ENCODE measurements at regions not wholly inside any gene's neighbourhood (a gene's known extent, or its start where the extent isn't known, plus 50 kb on each side); places are given as distances from the start of the nearest gene placed in this dataset.
"Not testable (repeated sequence)": the region's sequence is repeated elsewhere in the genome, so short reads cannot be mapped to it uniquely, and the experiment has no call there.

GRCh38 chr4:162839814-162840213 lies 326.9 kb downstream of the NAF1 start:
- no peaks in the 10 kb centered on the region for H3K36me3 ChIP-seq (ENCODE audit: control insufficient read depth, low read depth, low read length)
- no peak overlapping the region for H3K27ac ChIP-seq (ENCODE audit: low read length)
- H3K27me3 ChIP-seq (ENCODE audit: control insufficient read depth, insufficient read depth, low read length): no peaks in the 10 kb centered on the region
- no peak overlapping the region for H3K9ac ChIP-seq (ENCODE audit: low read length)
- no peaks in the 10 kb centered on the region for H3K9me3 ChIP-seq (ENCODE audit: control insufficient read depth, low read depth, low read length)
- H3K4me3 ChIP-seq (ENCODE audit: low read length): no peak overlapping the region
- no peaks in the 10 kb centered on the region for H3K4me1 ChIP-seq (ENCODE audit: control insufficient read depth, low read depth, low read length)

DNA sequence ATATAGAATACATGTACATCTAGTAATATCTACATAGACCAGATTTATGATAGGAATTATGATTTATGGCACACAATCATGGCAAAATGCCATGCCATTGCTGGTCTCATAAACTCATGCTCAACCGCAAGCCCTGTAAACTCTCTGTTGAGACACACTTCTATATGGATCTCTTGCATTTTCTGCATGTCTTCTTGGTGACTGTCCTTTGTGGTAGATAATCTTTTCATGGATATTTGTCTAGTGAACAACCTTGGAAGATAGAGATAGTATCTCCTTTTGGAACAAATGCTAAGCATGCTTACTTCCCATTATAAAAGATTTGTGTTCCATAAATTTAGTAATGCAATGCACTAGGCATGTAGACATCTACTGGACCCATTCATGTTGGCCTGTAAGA lies 328.0 kb downstream of the NAF1 start:
- Histone ChIP-seq H3K4me1 (ENCODE audit: control insufficient read depth, low read depth, low read length) (no peaks in the 10 kb centered on the region), H3K9me3 (ENCODE audit: control insufficient read depth, low read depth, low read length) (no peaks in the 10 kb centered on the region), H3K9ac (ENCODE audit: low read length) (no peak overlapping the region), H3K36me3 (ENCODE audit: control insufficient read depth, low read depth, low read length) (no peaks in the 10 kb centered on the region), H3K27ac (ENCODE audit: low read length) (no peak overlapping the region), H3K27me3 (ENCODE audit: control insufficient read depth, insufficient read depth, low read length) (no peaks in the 10 kb centered on the region), H3K4me3 (ENCODE audit: low read length) (no peak overlapping the region)

DNA sequence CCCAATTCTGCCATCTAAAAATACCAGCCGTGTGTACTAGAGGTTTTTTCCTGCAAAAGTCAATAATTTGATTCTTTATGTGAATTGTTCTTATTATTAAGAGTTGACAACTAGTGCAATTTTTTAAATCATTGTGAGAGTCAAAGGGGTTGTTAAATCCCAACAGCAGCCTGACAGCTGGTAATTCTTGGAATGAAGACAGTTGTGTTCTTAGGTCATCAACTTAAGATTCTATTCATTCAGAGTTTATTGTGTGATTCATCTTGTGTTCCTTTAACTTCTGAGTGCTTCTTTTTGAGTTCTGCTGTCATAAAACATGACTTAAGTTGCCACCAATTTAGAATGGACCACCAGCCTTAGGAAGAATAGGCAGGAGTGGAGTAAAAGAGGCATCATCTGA lies 329.0 kb downstream of the NAF1 start:
- H3K27ac ChIP-seq (ENCODE audit: low read length): no peak overlapping the region
- H3K4me1 ChIP-seq (ENCODE audit: control insufficient read depth, low read depth, low read length): no peaks in the 10 kb centered on the region
- H3K27me3 ChIP-seq (ENCODE audit: control insufficient read depth, insufficient read depth, low read length): no peaks in the 10 kb centered on the region
- H3K4me3 ChIP-seq (ENCODE audit: low read length): no peak overlapping the region
- H3K9me3 ChIP-seq (ENCODE audit: control insufficient read depth, low read depth, low read length): no peaks in the 10 kb centered on the region
- H3K36me3 ChIP-seq (ENCODE audit: control insufficient read depth, low read depth, low read length): no peaks in the 10 kb centered on the region
- H3K9ac ChIP-seq (ENCODE audit: low read length): no peak overlapping the region

GRCh38 chr4:162837241-162837640 lies 329.4 kb downstream of the NAF1 start:
- Histone ChIP-seq H3K9ac (ENCODE audit: low read length) (no peak overlapping the region), H3K36me3 (ENCODE audit: control insufficient read depth, low read depth, low read length) (no peaks in the 10 kb centered on the region), H3K27me3 (ENCODE audit: control insufficient read depth, insufficient read depth, low read length) (no peaks in the 10 kb centered on the region), H3K27ac (ENCODE audit: low read length) (no peak overlapping the region), H3K4me3 (ENCODE audit: low read length) (no peak overlapping the region), H3K4me1 (ENCODE audit: control insufficient read depth, low read depth, low read length) (no peaks in the 10 kb centered on the region), H3K9me3 (ENCODE audit: control insufficient read depth, low read depth, low read length) (no peaks in the 10 kb centered on the region)

- Histone ChIP-seq H3K4me1 (ENCODE audit: control insufficient read depth, low read depth, low read length) (no peaks in the 10 kb centered on the region), H3K36me3 (ENCODE audit: control insufficient read depth, low read depth, low read length) (no peaks in the 10 kb centered on the region), H3K4me3 (ENCODE audit: low read length) (no peak overlapping the region), H3K9ac (ENCODE audit: low read length) (no peak overlapping the region), H3K27ac (ENCODE audit: low read length) (no peak overlapping the region), H3K27me3 (ENCODE audit: control insufficient read depth, insufficient read depth, low read length) (no peaks in the 10 kb centered on the region), H3K9me3 (ENCODE audit: control insufficient read depth, low read depth, low read length) (no peaks in the 10 kb centered on the region)
Measured at GRCh38 chr4:162836773-162837172, 329.9 kb downstream of the NAF1 start.

DNA sequence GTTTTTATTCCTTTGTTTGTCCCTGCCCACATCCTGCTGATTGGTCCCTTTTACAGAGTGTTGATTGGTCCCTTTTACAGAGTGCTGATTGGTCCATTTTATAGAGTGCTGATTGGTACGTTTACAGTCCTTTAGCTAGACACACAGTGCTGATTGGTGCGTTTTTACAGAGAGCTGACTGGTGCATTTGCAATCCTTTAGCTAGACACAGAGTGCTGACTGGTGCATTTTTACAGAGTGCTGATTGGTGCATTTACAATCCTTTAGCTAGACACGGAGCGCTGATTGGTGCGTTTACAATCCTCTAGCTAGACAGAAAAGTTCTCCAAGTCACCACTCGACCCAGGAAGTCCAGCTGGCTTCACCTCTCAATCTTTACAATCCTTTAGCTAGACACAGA lies 330.4 kb downstream of the NAF1 start:
- H3K9me3 ChIP-seq (ENCODE audit: control insufficient read depth, low read depth, low read length); H3K9ac ChIP-seq (ENCODE audit: low read length): not testable (repeated sequence)

GRCh38 chr4:162830899-162831298 lies 335.8 kb downstream of the NAF1 start:
- no peak overlapping the region for H3K4me3 ChIP-seq (ENCODE audit: low read length)
- no peaks in the 10 kb centered on the region for H3K4me1 ChIP-seq (ENCODE audit: control insufficient read depth, low read depth, low read length)
- no peaks in the 10 kb centered on the region for H3K27me3 ChIP-seq (ENCODE audit: control insufficient read depth, insufficient read depth, low read length)
- H3K9ac ChIP-seq (ENCODE audit: low read length): no peak overlapping the region
- no peaks in the 10 kb centered on the region for H3K36me3 ChIP-seq (ENCODE audit: control insufficient read depth, low read depth, low read length)
- no peak overlapping the region for H3K27ac ChIP-seq (ENCODE audit: low read length)
- H3K9me3 ChIP-seq (ENCODE audit: control insufficient read depth, low read depth, low read length): no peaks in the 10 kb centered on the region

More for the DNA sequence above, 330.4 kb downstream of the NAF1 start:
- not testable (repeated sequence) for H3K36me3 ChIP-seq (ENCODE audit: control insufficient read depth, low read depth, low read length); H3K27ac ChIP-seq (ENCODE audit: low read length); H3K4me1 ChIP-seq (ENCODE audit: control insufficient read depth, low read depth, low read length); H3K4me3 ChIP-seq (ENCODE audit: low read length); H3K27me3 ChIP-seq (ENCODE audit: control insufficient read depth, insufficient read depth, low read length)

GRCh38 chr4:162817374-162817773 lies 349.3 kb downstream of the NAF1 start:
- not testable (repeated sequence) for H3K9ac ChIP-seq (ENCODE audit: low read length); H3K4me1 ChIP-seq (ENCODE audit: control insufficient read depth, low read depth, low read length); H3K27me3 ChIP-seq (ENCODE audit: control insufficient read depth, insufficient read depth, low read length); H3K36me3 ChIP-seq (ENCODE audit: control insufficient read depth, low read depth, low read length); H3K4me3 ChIP-seq (ENCODE audit: low read length); H3K27ac ChIP-seq (ENCODE audit: low read length); H3K9me3 ChIP-seq (ENCODE audit: control insufficient read depth, low read depth, low read length)

GRCh38 chr4:162804351-162804924 lies 362.3 kb downstream of the NAF1 start:
- Histone ChIP-seq H3K36me3 (ENCODE audit: control insufficient read depth, low read depth, low read length) (no peaks in the 10 kb centered on the region), H3K4me1 (ENCODE audit: control insufficient read depth, low read depth, low read length) (no peaks in the 10 kb centered on the region), H3K27me3 (ENCODE audit: control insufficient read depth, insufficient read depth, low read length) (no peaks in the 10 kb centered on the region), H3K9ac (ENCODE audit: low read length) (no peak overlapping the region), H3K4me3 (ENCODE audit: low read length) (no peak overlapping the region), H3K27ac (ENCODE audit: low read length) (no peak overlapping the region), H3K9me3 (ENCODE audit: control insufficient read depth, low read depth, low read length) (no peaks in the 10 kb centered on the region)

DNA sequence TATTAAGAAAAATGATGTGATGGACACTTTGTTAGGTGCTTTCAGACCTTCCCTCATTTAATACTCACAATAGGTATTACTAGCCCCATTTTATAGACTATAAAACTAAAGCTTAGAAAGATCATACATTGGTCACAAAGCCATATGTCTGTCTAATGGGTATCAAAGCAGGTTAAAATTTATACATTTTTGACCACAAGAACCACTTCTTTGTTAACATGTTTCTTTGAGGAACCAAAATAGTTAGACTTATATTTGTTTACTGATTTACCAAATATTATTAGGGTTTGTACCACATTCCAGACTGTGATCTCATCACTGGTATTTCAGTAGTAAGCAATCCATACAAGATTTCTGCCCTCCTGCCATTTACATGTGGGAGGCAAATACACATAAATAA lies 363.3 kb downstream of the NAF1 start:
- no peak overlapping the region for H3K4me3 ChIP-seq (ENCODE audit: low read length)
- H3K9me3 ChIP-seq (ENCODE audit: control insufficient read depth, low read depth, low read length): no peaks in the 10 kb centered on the region
- H3K9ac ChIP-seq (ENCODE audit: low read length): no peak overlapping the region
- H3K27ac ChIP-seq (ENCODE audit: low read length): no peak overlapping the region
- H3K4me1 ChIP-seq (ENCODE audit: control insufficient read depth, low read depth, low read length): no peaks in the 10 kb centered on the region
- H3K27me3 ChIP-seq (ENCODE audit: control insufficient read depth, insufficient read depth, low read length): no peaks in the 10 kb centered on the region
- H3K36me3 ChIP-seq (ENCODE audit: control insufficient read depth, low read depth, low read length): no peaks in the 10 kb centered on the region

DNA sequence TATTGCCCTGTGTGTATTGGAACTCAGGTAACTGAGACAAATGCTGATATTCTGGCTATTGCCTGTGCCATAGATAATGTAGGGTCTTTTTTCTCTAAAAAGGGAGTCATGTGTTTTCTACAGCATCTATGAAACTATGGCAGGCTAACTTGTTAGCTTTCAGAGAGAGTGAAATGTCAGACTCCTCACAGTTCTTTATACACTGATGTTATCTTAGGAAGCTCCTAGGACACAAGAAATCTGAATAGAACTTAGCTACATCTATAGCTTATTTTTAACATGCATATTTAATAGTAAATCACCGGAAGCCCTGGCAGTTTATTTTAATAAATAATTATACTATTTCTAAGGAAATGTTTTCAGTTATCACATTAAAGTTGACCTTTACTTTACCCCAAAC lies 369.6 kb downstream of the NAF1 start:
- no peak overlapping the region for H3K27ac ChIP-seq (ENCODE audit: low read length)

DNA sequence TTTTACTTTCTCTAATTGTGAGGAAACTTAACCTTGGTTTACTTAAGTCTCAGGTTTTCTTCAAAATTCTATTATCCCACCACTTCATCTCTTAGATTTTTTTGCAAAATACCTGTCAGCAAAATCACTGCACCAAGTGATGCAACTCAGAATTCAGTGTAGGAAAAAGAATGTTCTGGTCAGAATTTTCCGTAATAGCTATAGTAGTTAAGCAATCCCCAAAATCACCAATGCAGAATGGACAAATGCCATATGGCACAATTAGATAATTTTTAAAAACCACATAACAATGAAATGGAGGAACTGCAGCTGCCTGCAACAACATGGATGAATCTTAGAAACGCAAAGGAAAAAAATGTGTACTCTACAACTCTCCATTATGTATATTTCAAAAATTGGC lies 373.1 kb downstream of the NAF1 start:
- Histone ChIP-seq H3K9me3 (ENCODE audit: control insufficient read depth, low read depth, low read length) (no peaks in the 10 kb centered on the region), H3K4me1 (ENCODE audit: control insufficient read depth, low read depth, low read length) (no peaks in the 10 kb centered on the region), H3K36me3 (ENCODE audit: control insufficient read depth, low read depth, low read length) (no peaks in the 10 kb centered on the region), H3K4me3 (ENCODE audit: low read length) (no peak overlapping the region), H3K27ac (ENCODE audit: low read length) (no peak overlapping the region), H3K27me3 (ENCODE audit: control insufficient read depth, insufficient read depth, low read length) (no peaks in the 10 kb centered on the region), H3K9ac (ENCODE audit: low read length) (no peak overlapping the region)

More for the DNA sequence above, 369.6 kb downstream of the NAF1 start:
- no peaks in the 10 kb centered on the region for H3K36me3 ChIP-seq (ENCODE audit: control insufficient read depth, low read depth, low read length)
- no peak overlapping the region for H3K4me3 ChIP-seq (ENCODE audit: low read length)
- no peaks in the 10 kb centered on the region for H3K27me3 ChIP-seq (ENCODE audit: control insufficient read depth, insufficient read depth, low read length)
- no peak overlapping the region for H3K9ac ChIP-seq (ENCODE audit: low read length)
- no peaks in the 10 kb centered on the region for H3K4me1 ChIP-seq (ENCODE audit: control insufficient read depth, low read depth, low read length)
- H3K9me3 ChIP-seq (ENCODE audit: control insufficient read depth, low read depth, low read length): no peaks in the 10 kb centered on the region

Data from iPS-18a (cell line).